Body of pancreas (tissue), 4 donors: ENCODE measurements at regions not wholly inside any gene's neighbourhood (a gene's known extent, or its start where the extent isn't known, plus 50 kb on each side); places are given as distances from the start of the nearest gene placed in this dataset.

Experiments used
- POLR2A ChIP-seq, 3 donors: fragments of 450-650 bp; IDR thresholded peaks; one replicate each; pipeline ENCODE4 v1.6.1; 2016; ENCODE audit warnings: antibody characterized with exemption in 3 of 3, mild to moderate bottlenecking in 2 of 3
- TF ChIP-seq, protein P1 (sequence below), 7 experiments: fragments of 450-650 bp in 4 of 7; fragments of 200-600 bp in 3 of 7; sonication (generic) in 3 of 7; IDR thresholded peaks; one replicate each; pipeline ENCODE4 v1.5.1; 2016 to 2019; ENCODE audit warnings: antibody characterized with exemption in 7 of 7

DNA sequence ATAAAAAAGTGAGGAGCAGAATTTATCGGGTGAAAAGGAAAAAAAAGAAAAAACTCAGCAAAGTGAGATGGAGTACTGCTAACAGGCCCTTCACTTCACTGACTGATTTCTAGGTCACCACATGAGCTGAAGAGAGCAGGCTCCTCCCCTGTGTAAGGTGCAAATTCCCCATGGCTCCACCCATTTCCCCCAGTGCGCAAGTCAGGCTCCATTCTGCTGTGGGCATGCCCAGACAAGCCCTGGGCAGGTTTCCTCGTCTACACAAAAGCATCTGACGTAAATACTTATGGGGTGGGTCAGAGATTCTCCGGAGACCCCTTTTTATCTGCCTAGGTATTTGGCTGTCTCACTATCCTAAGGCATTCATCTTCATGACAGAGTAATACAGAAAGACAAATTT is 157.9 kb downstream of the MAGEB5 start:
- TF ChIP-seq, protein P1, sequence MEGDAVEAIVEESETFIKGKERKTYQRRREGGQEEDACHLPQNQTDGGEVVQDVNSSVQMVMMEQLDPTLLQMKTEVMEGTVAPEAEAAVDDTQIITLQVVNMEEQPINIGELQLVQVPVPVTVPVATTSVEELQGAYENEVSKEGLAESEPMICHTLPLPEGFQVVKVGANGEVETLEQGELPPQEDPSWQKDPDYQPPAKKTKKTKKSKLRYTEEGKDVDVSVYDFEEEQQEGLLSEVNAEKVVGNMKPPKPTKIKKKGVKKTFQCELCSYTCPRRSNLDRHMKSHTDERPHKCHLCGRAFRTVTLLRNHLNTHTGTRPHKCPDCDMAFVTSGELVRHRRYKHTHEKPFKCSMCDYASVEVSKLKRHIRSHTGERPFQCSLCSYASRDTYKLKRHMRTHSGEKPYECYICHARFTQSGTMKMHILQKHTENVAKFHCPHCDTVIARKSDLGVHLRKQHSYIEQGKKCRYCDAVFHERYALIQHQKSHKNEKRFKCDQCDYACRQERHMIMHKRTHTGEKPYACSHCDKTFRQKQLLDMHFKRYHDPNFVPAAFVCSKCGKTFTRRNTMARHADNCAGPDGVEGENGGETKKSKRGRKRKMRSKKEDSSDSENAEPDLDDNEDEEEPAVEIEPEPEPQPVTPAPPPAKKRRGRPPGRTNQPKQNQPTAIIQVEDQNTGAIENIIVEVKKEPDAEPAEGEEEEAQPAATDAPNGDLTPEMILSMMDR (IDR thresholded peaks at IDR 0.05), result no peak
- TF ChIP-seq POLR2A (IDR thresholded peaks at IDR 0.05), result no peak
